H1 (cell line): ENCODE measurements at regions not wholly inside any gene's neighbourhood (a gene's known extent, or its start where the extent isn't known, plus 50 kb on each side); places are given as distances from the start of the nearest gene placed in this dataset.

Source experiments
- CTCF ChIA-PET: fragments of 300-600 bp; sonication (Branson Sonifier 250); formaldehyde crosslinking; loops from one replicate; lab custom pipeline; 2021; ENCODE audit not compliant: partially characterized antibody; lab: Charles Lee
- POLR2A ChIA-PET: fragments of 300-600 bp; sonication (Branson Sonifier 250); formaldehyde crosslinking; loops from one replicate; lab custom pipeline; 2021; ENCODE audit warnings: inconsistent platforms; ENCODE audit not compliant: partially characterized antibody; lab: Charles Lee
- DNase-seq, 2 experiments: peaks; one replicate each; pipeline versions ENCODE4 v3.0.0 to v3.0.0-alpha.2; 2010 to 2022; ENCODE audit warnings: low spot score in 2 of 2, low read depth in 1 of 2, mixed read lengths in 1 of 2
- FAIRE-seq: peaks from 2 replicates; lab custom pipeline; 2011; peaks lifted over from hg19 to GRCh38; lab: Jason Lieb, UNC
- H2AFZ ChIP-seq: 2 replicates; pipeline ENCODE4 v1.8.1; 2012; ENCODE audit warnings: low read length, inconsistent platforms
- H2AK5ac ChIP-seq: 2 replicates; pipeline ENCODE4 v1.6.1; 2013; ENCODE audit warnings: low read depth, low read length
- H2BK120ac ChIP-seq: replicated peaks from 2 replicates; pipeline ENCODE3; 2013; ENCODE audit warnings: low read depth, low read length, inconsistent platforms
- H2BK12ac ChIP-seq: 2 replicates; pipeline ENCODE4 v1.6.1; 2013; ENCODE audit warnings: low read depth, low read length
- H2BK15ac ChIP-seq: 2 replicates; pipeline ENCODE4 v1.6.1; 2013; ENCODE audit warnings: low read length
- H2BK20ac ChIP-seq: 2 replicates; pipeline ENCODE4 v1.6.1; 2013; ENCODE audit warnings: low read length
- H2BK5ac ChIP-seq: 2 replicates; pipeline ENCODE4 v1.6.1; 2013; ENCODE audit warnings: low read depth, low read length
- H3K14ac ChIP-seq: 2 replicates; pipeline ENCODE4 v1.6.1; 2013; ENCODE audit warnings: inconsistent platforms; ENCODE audit not compliant: insufficient read length
- H3K18ac ChIP-seq: 2 replicates; pipeline ENCODE4 v1.6.1; 2013; ENCODE audit warnings: low read length; ENCODE audit errors: extremely low read depth
- H3K23ac ChIP-seq: 2 replicates; pipeline ENCODE4 v1.6.1; 2013; ENCODE audit warnings: inconsistent platforms; ENCODE audit not compliant: insufficient read length
- H3K23me2 ChIP-seq: 2 replicates; pipeline ENCODE4 v1.6.1; 2013; ENCODE audit warnings: low read depth, low read length
- H3K27ac ChIP-seq: 2 replicates; pipeline ENCODE4 v1.6.1; 2011; ENCODE audit warnings: low read depth, low read length, inconsistent platforms
- H3K27me3 ChIP-seq, 4 experiments: replicated peaks in 1 of 4; 1 replicate in 1 of 4; 2 replicates in 3 of 4; pipeline versions ENCODE4 v1.6.1 to v1.8.1; 2011 to 2013; ENCODE audit warnings: low read length in 3 of 4, mild to moderate bottlenecking in 3 of 4, inconsistent platforms in 2 of 4, mixed read lengths in 2 of 4, moderate library complexity in 1 of 4; ENCODE audit not compliant: control insufficient read depth in 3 of 4, insufficient read depth in 3 of 4; ENCODE audit errors: extremely low read depth in 1 of 4
- H3K36me3 ChIP-seq, 4 experiments: 2 replicates each; pipeline versions ENCODE4 v1.6.1 to v1.8.1; 2011 to 2013; ENCODE audit warnings: mild to moderate bottlenecking in 4 of 4, low read length in 3 of 4, moderate library complexity in 2 of 4, control low read depth in 1 of 4, inconsistent platforms in 1 of 4; ENCODE audit not compliant: insufficient read depth in 4 of 4, control insufficient read depth in 2 of 4
- H3K4ac ChIP-seq: replicated peaks from 2 replicates; pipeline ENCODE3; 2013; ENCODE audit warnings: low read length, low read depth, mixed read lengths, inconsistent platforms; ENCODE audit not compliant: insufficient read length
- H3K4me1 ChIP-seq, 4 experiments: replicated peaks in 1 of 4; 1 replicate in 1 of 4; 2 replicates in 3 of 4; pipeline versions ENCODE4 v1.6.1 to v1.8.1; 2011 to 2013; ENCODE audit warnings: low read length in 3 of 4, inconsistent platforms in 2 of 4, mixed read lengths in 1 of 4; ENCODE audit not compliant: insufficient read depth in 4 of 4, control insufficient read depth in 3 of 4
- H3K4me2 ChIP-seq, 2 experiments: 2 replicates each; pipeline versions ENCODE4 v1.6.1 to v1.8.1; 2011 to 2013; ENCODE audit warnings: low read depth in 2 of 2, low read length in 2 of 2, control low read depth in 1 of 2, inconsistent platforms in 1 of 2, mild to moderate bottlenecking in 1 of 2; ENCODE audit not compliant: insufficient read depth in 1 of 2
- H3K4me3 ChIP-seq, 4 experiments: fragments of 200-600, 300-600 bp in 1 of 4; sonication (generic), shearing (Covaris generic), sonication (Bioruptor Twin) in 1 of 4; 2 replicates each; pipeline versions ENCODE4 v1.5.1 to v1.8.1; 2011 to 2016; ENCODE audit warnings: low read length in 4 of 4, low read depth in 3 of 4, control low read depth in 2 of 4, inconsistent platforms in 2 of 4, mild to moderate bottlenecking in 2 of 4, mixed read lengths in 1 of 4, moderate library complexity in 1 of 4; ENCODE audit not compliant: insufficient read depth in 2 of 4; ENCODE audit errors: extremely low read depth in 1 of 4
- H3K56ac ChIP-seq: replicated peaks from 2 replicates; pipeline ENCODE3; 2013; ENCODE audit warnings: low read depth, mild to moderate bottlenecking, mixed read lengths, low read length, inconsistent platforms; ENCODE audit not compliant: insufficient read length
- H3K79me1 ChIP-seq: 2 replicates; pipeline ENCODE4 v1.6.1; 2013; ENCODE audit warnings: low read depth, low read length, control low read depth
- H3K79me2 ChIP-seq, 2 experiments: 2 replicates each; pipeline versions ENCODE4 v1.6.1 to v1.8.1; 2012 to 2013; ENCODE audit warnings: low read length in 2 of 2, mild to moderate bottlenecking in 2 of 2, inconsistent platforms in 1 of 2; ENCODE audit not compliant: insufficient read depth in 2 of 2, control insufficient read depth in 1 of 2
- H3K9ac ChIP-seq, 4 experiments: replicated peaks in 1 of 4; 1 replicate in 1 of 4; 2 replicates in 3 of 4; pipeline versions ENCODE4 v1.6.1 to v1.8.1; 2011 to 2013; ENCODE audit warnings: low read depth in 3 of 4, low read length in 3 of 4, control low read depth in 2 of 4, mild to moderate bottlenecking in 2 of 4, moderate library complexity in 2 of 4, inconsistent platforms in 1 of 4; ENCODE audit errors: extremely low read depth in 1 of 4
- H3K9me3 ChIP-seq, 2 experiments: 2 replicates each; pipeline versions ENCODE4 v1.6.1 to v1.8.1; 2012 to 2013; ENCODE audit warnings: mild to moderate bottlenecking in 2 of 2, moderate library complexity in 2 of 2, control low read depth in 1 of 2, inconsistent platforms in 1 of 2, low read depth in 1 of 2, low read length in 1 of 2, mixed read lengths in 1 of 2; ENCODE audit not compliant: insufficient read depth in 2 of 2
- H4K20me1 ChIP-seq, 2 experiments: replicated peaks in 1 of 2; 2 replicates each; pipeline versions ENCODE3 to v1.8.1; 2011 to 2013; ENCODE audit warnings: inconsistent platforms in 2 of 2, low read length in 2 of 2, mild to moderate bottlenecking in 1 of 2; ENCODE audit not compliant: insufficient read depth in 2 of 2, control insufficient read depth in 1 of 2
- H4K5ac ChIP-seq: 2 replicates; pipeline ENCODE4 v1.6.1; 2013; ENCODE audit warnings: low read length, low read depth, mixed read lengths, inconsistent platforms; ENCODE audit not compliant: insufficient read length
- H4K8ac ChIP-seq: 2 replicates; pipeline ENCODE4 v1.8.0; 2013; ENCODE audit warnings: mild to moderate bottlenecking, moderate library complexity, low read length, inconsistent platforms; ENCODE audit not compliant: insufficient read depth; ENCODE audit errors: extremely low read depth
- H4K91ac ChIP-seq: replicated peaks from 2 replicates; pipeline ENCODE3; 2013; ENCODE audit warnings: low read length, mixed read lengths, inconsistent platforms; ENCODE audit not compliant: insufficient read length
- CBX5 ChIP-seq: fragments of 300-800, 300-1000 bp; sonication (generic); IDR thresholded peaks from 2 replicates; pipeline ENCODE4 v1.7.1; 2016; ENCODE audit warnings: antibody characterized with exemption, low read length, low read depth
- CTBP2 ChIP-seq: IDR thresholded peaks from 2 replicates; pipeline ENCODE4 v1.7.0; 2011; ENCODE audit warnings: borderline replicate concordance, mild to moderate bottlenecking, moderate library complexity, mixed read lengths, low read length; ENCODE audit not compliant: insufficient read depth, insufficient read length
- EP300 ChIP-seq, 2 experiments: IDR thresholded peaks; 1 replicate in 1 of 2; 2 replicates in 1 of 2; pipeline ENCODE4 v1.6.1; 2011 to 2012; ENCODE audit warnings: low read depth in 2 of 2, low read length in 2 of 2, mild to moderate bottlenecking in 2 of 2, borderline replicate concordance in 1 of 2, inconsistent platforms in 1 of 2, moderate library complexity in 1 of 2
- HDAC2 ChIP-seq, 2 experiments: fragments of 300-600 bp in 1 of 2; sonication (generic) in 1 of 2; IDR thresholded peaks; 2 replicates each; pipeline ENCODE4 v1.6.1; 2011 to 2012; ENCODE audit warnings: low read depth in 2 of 2, low read length in 2 of 2, mild to moderate bottlenecking in 2 of 2, moderate library complexity in 2 of 2, borderline replicate concordance in 1 of 2, inconsistent platforms in 1 of 2
- KDM4A ChIP-seq: IDR thresholded peaks from one replicate; pipeline ENCODE4 v1.7.1; 2012; ENCODE audit warnings: low read depth, mild to moderate bottlenecking, moderate library complexity, low read length, inconsistent platforms; ENCODE audit not compliant: severe bottlenecking
- MAFK ChIP-seq: IDR thresholded peaks from 2 replicates; pipeline ENCODE4 v1.6.1; 2012; ENCODE audit warnings: low read depth, mild to moderate bottlenecking, improper control_type of control experiment, low read length
- NRF1 ChIP-seq: IDR thresholded peaks from 2 replicates; pipeline ENCODE4 v1.6.1; 2011; ENCODE audit warnings: mild to moderate bottlenecking, low read depth, low read length, improper control_type of control experiment
- PHF8 ChIP-seq: fragments of 200-600 bp; sonication (generic); conservative IDR thresholded peaks from 2 replicates; pipeline ENCODE4 v1.7.1; 2012; ENCODE audit warnings: low read depth, mild to moderate bottlenecking, inconsistent platforms, low read length, moderate library complexity
- SIX5 ChIP-seq: IDR thresholded peaks from 2 replicates; pipeline ENCODE4 v1.6.1; 2011; ENCODE audit warnings: mild to moderate bottlenecking, low read depth, low read length
- TCF12 ChIP-seq: IDR thresholded peaks from 2 replicates; pipeline ENCODE4 v1.6.1; 2011; ENCODE audit warnings: low read depth, mild to moderate bottlenecking, low read length
- WGBS, 2 experiments: shearing (Covaris generic) in 1 of 2; methylation state at CpG; one replicate each; pipeline versions ENCODE4 v1.1.6 to v1.1.7; 2013 to 2015; ENCODE audit warnings: low lambda C conversion rate in 2 of 2, mixed read lengths in 2 of 2, inconsistent platforms in 1 of 2, low coverage in 1 of 2, missing lambda C conversion rate in 1 of 2; ENCODE audit not compliant: insufficient replicate concordance in 2 of 2, insufficient coverage in 1 of 2, insufficient read length in 1 of 2; ENCODE audit errors: extremely low coverage in 1 of 2, missing lambda C conversion rate in 1 of 2; 5-methylcytosine and 5-hydroxymethylcytosine counted together
- TF ChIP-seq, protein P1 (sequence below): IDR thresholded peaks from 2 replicates; pipeline ENCODE4 v1.6.1; 2012; ENCODE audit warnings: low read length, inconsistent platforms
- TF ChIP-seq, protein P2 (sequence below): IDR thresholded peaks from 2 replicates; pipeline ENCODE4 v1.6.1; 2012; ENCODE audit warnings: inconsistent platforms

DNA sequence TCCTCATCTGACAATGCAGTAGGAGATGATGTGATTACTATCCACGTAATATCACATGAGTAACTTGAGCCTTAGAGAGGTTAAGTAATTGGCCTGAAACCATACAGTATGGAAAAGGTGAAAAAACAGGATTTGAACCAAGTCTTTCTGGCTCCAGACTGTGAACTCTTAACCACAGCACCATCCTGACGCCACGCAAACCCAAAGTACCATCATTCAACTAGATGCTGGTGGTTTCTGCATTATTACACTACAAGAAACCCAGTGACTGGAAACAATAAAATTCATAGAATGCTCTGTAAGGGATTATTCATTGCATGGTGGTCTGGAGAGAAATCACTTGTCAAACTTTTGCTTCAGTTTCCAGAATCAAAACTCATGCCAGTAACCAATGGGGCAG lies 90.7 kb downstream of the MAB21L3 start:
- no peak overlapping the region for H4K8ac ChIP-seq
- no peaks in the 10 kb centered on the region for H3K36me3 ChIP-seq
- ChIA-PET POLR2A (no interaction called here), CTCF (no interaction called here)
- no peak overlapping the region for H3K27ac ChIP-seq
- no peaks in the 10 kb centered on the region for H3K27me3 ChIP-seq
- DNase-seq (no peak), FAIRE-seq (no peak)
- no peak overlapping the region for H3K56ac ChIP-seq
- H3K4me3 ChIP-seq, result no peak overlapping the region
- WGBS, 2 experiments, result 86% methylated on average over 3 of the region's 3 CpGs; no CpG with 5 or more reads in 1 of the 2 experiments
- no peak overlapping the region for H3K14ac ChIP-seq
- no peak overlapping the region for H2BK12ac ChIP-seq
- no peaks in the 10 kb centered on the region for H3K79me2 ChIP-seq
- no peak overlapping the region for H3K18ac ChIP-seq
- H3K4me1 ChIP-seq, result no peaks in the 10 kb centered on the region
- no peak overlapping the region for H3K9ac ChIP-seq
- H3K23me2 ChIP-seq, result no peaks in the 10 kb centered on the region
- H2BK120ac ChIP-seq, result no peak overlapping the region
- no peak overlapping the region for H4K5ac ChIP-seq
- no peak overlapping the region for H2AFZ ChIP-seq
- H2BK5ac ChIP-seq, result no peak overlapping the region
- no peak overlapping the region for H2BK15ac ChIP-seq
- H4K91ac ChIP-seq, result no peak overlapping the region
- H3K23ac ChIP-seq, result no peak overlapping the region
- H4K20me1 ChIP-seq, result no peaks in the 10 kb centered on the region
- H3K9me3 ChIP-seq, result no peaks in the 10 kb centered on the region
- H2BK20ac ChIP-seq, result no peak overlapping the region
- no peak overlapping the region for H2AK5ac ChIP-seq
- no peak overlapping the region for H3K4ac ChIP-seq
- H3K4me2 ChIP-seq, result no peak overlapping the region
- no peaks in the 10 kb centered on the region for H3K79me1 ChIP-seq
- TF ChIP-seq SIX5, result no peak
- TF ChIP-seq MAFK, result no peak
- TF ChIP-seq, protein P1, sequence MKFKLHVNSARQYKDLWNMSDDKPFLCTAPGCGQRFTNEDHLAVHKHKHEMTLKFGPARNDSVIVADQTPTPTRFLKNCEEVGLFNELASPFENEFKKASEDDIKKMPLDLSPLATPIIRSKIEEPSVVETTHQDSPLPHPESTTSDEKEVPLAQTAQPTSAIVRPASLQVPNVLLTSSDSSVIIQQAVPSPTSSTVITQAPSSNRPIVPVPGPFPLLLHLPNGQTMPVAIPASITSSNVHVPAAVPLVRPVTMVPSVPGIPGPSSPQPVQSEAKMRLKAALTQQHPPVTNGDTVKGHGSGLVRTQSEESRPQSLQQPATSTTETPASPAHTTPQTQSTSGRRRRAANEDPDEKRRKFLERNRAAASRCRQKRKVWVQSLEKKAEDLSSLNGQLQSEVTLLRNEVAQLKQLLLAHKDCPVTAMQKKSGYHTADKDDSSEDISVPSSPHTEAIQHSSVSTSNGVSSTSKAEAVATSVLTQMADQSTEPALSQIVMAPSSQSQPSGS, result no peak
- TF ChIP-seq, protein P2, sequence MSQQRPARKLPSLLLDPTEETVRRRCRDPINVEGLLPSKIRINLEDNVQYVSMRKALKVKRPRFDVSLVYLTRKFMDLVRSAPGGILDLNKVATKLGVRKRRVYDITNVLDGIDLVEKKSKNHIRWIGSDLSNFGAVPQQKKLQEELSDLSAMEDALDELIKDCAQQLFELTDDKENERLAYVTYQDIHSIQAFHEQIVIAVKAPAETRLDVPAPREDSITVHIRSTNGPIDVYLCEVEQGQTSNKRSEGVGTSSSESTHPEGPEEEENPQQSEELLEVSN, result no peak
- TF ChIP-seq EP300 (IDR thresholded peaks at IDR 0.05; ENCODE audit: borderline replicate concordance in 1 of 2, low read depth in 2 of 2, low read length in 2 of 2), result no peak
- TF ChIP-seq TCF12, result no peak
- no peak for TF ChIP-seq HDAC2 (IDR thresholded peaks at IDR 0.05; ENCODE audit: borderline replicate concordance in 1 of 2, low read depth in 2 of 2, low read length in 2 of 2)
- no peak for TF ChIP-seq CTBP2
- no peak for TF ChIP-seq NRF1
- no peak for TF ChIP-seq KDM4A
- no peak for TF ChIP-seq CBX5
- no peak for TF ChIP-seq PHF8
